GM21786 (cell line): ENCODE measurements at regions not wholly inside any gene's neighbourhood (a gene's known extent, or its start where the extent isn't known, plus 50 kb on each side); places are given as distances from the start of the nearest gene placed in this dataset.

Experiments
- ATAC-seq: cut with Tn5 transposase; IDR thresholded peaks from one replicate; pipeline ENCODE4 v1.9.1; 2021; ENCODE audit not compliant: unreplicated experiment

DNA sequence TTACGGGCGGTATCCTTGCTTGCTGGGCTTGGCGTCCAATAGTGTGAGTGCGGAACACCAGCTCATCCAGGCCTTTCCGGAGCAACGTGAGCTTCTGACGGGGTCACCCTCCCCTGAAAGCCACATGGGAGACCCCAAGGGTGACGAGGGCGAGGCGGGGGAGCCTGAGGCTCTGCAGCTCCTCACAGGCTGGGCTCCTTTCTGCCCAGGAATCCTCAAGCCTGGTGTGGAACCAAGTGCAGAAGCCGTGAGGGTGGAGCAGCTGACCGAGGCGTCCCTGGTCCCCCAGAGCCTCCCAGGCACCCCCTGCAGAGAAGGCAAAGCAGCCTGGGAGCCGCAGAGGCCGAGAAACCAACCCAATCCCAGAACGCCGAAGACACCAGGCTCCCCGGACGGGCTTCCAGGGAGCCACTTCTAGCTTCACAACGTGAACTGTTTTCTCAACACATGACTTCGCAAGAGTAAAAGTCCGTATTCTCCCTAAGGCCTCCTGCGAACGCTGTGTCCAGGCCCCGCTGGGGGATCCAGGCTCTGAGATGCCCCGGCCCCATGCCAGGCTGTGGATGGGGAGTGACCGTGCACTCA lies 530.3 kb downstream of the BRD1 start:
- ATAC-seq: no peak

DNA sequence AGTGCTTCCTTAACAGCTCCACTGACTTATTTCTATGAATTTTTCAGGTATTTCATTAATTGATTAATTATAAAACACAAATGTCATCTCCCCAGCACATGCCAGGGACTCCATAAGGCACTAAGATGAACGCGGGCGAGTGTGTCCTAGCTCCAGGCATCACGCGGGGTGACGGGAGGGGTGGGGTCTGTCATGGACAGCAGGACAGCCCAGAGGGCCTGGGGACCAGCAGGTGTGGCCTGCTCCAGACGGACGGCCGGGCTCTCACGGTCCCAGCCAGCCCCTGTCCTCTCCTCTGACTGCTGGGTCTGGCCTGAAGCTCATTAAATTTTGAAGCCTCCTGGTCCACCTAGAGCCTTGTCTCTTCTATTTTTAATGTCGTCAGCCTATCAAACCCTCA lies 531.1 kb downstream of the BRD1 start:
- no peak for ATAC-seq

DNA sequence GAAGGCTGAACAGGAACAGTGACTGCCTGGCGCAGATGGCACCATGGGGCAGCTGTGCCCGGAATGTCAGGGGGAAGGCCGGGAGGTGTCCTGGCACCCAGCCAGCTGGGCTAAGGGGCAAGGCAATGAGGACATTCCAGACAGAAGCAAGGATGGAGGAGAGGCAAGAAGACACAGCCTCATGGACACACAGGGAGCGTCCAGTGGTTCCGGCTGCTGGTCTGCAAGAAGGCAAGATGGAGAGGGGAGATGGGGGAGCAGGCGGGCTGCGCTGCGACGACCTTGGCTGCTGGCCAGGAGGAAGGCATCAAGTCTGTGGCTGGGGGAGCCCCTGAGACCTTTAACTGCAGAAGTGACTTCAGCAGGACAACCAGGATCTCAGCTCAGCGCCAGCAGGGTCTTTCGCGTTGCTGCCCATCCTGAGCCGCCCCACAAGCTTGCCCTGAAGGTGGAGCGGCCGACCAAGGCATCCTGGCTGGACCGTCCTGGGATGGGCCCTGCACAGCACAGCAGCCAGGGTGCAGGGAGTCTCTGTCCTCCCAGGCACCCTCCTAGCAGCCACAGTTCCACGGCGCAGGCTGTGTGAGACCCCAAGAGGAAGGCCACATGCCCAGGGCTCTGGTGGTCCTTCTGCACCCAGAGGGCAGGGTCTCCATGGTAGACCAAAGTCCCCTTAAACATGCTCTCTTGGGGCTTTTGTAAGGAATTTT lies 531.7 kb downstream of the BRD1 start:
- no peak for ATAC-seq

DNA sequence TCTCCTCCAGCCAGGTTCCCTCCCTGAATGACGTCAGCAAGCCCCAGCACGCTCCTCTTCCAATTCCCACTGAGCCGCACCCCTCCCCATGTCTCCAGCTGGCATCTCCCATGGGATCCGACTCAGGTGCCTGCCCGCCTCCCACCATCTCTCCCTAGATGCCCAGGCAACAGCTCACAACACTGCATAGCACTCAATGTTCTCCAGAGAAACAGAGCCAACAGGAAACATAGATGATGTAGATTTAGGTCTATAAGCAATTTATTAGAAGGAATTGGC lies 532.3 kb downstream of the BRD1 start:
- ATAC-seq: no peak

DNA sequence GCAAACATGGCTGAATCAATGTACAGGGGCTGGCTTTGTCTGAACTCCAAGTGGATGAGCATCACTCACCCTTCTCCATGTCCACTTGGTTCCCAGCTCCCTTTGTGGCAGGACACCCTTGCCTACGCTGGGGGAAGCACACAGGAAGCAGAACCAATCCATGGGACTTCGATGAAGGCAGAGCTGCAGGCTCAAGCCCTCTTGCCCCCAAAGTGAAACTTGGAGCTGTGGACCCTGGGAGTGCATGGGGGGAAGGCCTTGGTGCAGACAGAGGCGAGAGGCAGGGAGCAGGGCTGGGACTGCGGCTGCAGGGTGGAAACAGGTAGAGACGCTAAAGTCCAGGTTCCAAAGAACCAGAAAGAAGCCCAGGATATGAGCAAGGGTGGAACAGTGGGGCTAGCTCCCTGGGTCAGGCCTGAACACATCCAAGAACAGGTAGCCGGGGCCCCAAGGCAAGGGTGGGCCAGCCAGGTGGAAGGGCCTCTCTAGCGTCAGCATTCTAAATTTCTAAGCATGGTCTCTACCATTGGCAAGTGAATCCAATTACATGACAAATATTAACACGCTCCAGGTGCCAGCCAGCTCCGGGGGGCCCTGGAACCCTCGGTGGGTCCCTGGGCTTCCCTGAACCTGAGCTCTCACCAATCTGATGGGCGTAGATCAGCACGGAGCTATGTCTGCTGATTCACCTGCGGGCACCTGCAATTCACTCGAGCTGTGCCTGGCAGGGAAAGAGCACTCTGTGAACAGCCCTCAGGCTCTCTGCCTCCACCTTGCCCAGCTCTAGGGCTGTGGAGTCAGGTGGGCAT lies 532.8 kb downstream of the BRD1 start:
- no peak for ATAC-seq

DNA sequence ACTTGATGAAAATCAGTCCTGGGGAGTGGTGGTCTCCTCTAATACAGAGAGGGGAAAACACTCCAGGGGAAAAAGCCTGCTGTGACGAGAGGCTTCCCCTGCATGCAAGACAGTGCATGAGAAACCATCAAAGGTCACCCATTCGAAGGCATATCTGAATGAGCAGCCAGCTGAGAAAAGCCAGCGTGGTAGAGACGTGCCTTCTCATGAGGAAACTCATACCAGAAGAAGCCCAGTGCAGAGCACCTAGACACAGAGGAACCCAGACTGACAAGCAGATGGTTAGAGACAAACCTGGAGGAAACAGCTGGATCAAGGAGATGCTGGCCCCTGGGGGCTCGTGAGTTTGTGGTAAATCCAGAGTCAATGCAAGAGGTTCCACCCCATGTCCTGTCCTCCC lies 534.8 kb downstream of the BRD1 start:
- no peak for ATAC-seq

DNA sequence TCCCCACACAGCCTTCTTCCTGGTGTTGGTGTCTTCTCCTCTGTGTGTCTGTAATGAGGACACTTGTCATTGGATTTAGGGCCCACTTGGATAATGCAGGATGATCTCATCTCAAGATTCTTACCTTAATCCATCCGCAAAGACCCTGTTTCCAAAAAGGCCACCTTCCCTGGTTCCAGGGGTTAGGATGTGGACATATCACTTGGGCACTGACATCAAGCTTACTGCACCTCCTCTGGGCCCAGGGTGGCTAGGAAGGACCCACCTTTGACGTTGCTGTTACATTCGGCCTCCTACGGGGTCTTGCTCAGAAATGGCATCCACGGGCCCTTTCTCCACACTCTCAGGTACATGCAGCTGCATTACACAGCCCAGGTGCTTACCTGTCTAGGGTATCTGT lies 535.9 kb downstream of the BRD1 start:
- ATAC-seq: no peak

DNA sequence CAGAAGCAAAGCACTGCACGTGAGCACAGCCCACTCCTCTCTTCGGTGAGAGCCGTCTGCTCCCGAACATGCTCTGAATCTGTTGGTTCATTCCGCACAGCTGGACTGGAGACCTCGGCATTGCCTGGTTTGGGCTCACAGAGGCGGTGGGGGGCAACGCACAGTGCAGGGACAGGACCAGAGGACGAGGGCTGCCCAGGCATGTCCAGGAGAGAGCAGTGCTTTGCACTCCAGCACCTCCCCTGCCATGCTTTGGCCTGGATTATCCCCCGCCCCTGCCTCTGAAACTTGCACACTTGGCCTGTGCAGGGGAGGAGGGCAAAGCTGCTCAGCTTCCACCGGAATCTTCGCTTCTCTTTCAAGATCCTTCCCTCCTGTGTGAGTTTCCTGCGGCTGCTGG lies 536.5 kb downstream of the BRD1 start:
- no peak for ATAC-seq

DNA sequence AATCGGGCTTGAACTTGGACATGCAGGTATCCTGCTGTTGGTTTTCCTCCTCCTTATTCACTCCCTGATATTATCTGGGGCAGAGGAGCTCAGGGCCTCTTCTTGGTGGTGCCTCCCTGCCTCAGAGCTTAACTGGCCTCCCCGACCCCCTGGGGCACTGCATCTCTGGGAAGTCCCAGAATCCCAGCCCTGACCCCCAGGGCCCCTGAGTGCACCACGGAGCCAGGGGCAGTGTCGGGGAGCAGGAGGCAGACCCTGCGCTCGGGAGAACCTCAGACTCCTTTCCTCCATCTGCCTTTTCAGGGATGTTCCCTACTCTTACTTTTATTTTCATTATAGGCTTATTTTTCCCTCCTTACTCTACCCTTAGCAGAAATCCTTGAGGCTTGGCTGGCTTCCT lies 537.0 kb downstream of the BRD1 start:
- no peak for ATAC-seq

DNA sequence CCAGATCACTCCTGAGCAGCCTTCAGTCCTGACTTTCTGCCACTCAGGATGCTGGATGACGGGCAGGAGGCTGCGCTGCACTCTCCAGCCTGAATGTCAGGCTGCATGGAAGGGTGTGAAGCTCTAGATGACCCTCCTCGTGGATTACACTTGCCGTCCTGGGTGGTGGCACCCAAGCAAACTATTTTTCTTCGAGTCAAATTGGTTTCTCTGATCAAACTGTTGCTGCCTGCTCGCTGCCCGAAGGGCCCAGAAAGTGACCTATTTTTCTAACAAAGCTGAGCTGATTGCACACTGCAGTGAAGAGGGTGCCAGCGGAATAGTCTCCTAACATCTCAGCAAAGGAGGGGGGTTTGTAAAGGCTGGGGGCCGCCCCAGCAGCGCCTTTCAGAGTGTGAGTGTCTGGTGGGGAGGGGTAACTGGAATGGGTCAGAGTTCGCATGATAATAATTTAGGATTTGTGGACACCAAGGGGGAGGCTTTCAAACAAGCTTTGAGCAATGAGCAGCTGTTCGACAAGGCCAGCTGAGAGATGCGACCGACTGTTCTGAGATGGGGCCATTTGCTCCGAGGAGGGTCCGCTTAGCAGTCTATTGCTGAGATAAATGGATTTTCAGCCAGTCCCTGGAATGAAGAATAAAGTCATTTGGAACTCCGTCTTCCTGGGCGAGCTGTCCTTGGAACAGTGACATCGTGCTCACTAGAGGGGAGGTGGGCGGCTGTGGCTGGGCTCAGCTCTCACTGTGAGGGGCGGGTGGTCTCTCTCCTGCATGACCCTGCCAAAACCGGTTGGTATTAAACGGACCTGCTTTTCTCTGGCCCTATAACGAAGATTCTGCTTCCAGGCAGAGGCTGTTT lies 537.6 kb downstream of the BRD1 start:
- ATAC-seq: no peak

DNA sequence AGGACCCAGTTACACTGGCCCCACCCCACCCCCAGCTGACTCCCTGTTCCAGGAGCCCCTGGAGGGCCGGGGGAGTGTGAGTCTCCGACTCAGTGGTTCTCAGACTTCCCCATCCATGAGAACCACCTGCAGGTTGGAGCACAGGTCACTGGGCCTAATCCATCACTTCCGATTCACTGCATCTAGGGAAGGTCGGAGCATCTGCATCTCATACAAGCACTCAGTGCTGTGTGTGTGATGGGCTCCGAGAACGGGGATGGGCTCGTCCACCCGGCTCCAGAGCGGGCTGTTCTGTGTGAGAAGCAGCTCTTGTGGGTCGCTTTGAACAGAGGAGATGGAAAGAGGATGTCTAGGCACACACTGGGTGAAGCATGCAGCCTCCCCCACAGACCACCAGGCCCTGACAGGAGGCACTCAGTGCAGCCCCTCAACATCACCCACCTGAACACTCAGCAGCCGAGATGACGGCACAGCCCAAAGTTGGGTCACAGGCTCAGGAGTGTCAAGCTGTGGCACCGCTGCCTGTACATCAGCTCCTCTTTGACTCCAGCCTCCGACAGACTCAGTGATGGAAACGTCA lies 541.4 kb downstream of the BRD1 start:
- ATAC-seq: no peak

DNA sequence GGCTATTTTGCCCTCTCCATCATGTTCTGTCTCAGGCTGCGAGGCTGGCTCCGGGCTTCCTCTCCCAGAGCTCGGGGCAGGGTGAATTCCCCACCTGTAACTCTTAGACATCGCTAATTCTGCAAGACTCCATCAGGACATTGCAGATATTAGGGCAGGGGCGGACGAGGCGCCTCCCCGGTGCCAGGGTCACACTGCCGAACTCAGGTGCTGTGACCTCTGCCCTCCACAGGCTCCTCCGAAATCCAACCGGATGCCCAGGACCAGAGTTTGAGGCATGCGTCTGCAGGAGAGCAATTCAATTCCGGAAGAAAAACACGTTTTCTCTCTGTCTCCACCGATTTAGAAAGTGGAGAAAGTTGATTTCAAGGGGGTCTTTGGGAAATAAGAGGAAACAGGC lies 542.7 kb downstream of the BRD1 start:
- no peak for ATAC-seq

DNA sequence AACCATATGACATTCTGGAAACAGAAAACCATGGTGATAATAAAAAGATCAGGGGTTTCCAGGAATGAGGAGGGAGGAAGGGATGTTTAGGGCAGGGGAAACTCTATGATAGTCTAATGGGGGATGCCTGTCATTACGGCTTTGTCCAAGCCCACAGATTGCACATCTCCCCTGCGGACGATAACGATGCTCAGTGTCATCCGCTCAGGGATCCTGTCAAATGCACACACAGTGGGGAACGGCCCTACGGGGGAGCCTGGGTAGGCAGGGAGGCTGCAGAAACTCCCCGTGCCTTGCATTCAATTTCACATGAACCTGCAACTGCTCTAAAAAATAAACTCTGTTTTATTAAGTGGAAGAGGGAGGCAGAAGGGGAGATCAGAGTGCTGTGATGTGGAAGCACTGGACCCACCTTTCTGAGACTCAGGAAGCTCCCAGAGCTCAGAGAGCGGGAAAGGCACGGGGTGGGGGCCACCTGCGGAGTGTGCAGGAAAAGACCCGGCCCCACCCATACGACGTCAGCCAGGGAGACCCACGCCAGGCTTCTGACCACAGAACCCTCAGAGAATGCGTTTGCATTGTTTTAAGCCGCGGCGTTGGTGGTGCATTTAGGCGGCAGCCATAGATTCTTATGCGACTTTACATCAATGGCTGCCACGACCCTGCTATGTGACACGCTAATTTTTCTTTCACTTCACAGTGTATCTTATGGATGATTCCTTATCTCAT lies 543.5 kb downstream of the BRD1 start:
- ATAC-seq: no peak

DNA sequence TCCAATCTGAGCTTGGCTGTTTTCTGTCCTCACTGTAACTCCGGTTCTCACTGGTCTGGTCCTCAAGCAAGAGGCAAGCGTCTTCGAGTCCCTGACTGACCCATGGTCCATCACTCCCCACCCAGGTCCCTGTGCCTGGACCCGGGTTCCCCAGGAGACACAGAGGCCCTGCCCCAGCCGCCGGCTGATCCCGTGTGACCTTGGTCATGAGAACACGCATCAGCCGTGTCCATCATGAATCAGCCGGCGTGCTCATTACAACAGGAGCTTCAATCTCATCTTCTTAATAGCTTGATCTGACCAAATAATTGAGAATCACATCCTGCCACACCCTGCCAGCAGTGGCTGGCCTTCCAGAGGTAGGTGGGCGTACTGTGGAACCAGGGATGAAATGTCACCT lies 545.1 kb downstream of the BRD1 start:
- ATAC-seq: no peak

DNA sequence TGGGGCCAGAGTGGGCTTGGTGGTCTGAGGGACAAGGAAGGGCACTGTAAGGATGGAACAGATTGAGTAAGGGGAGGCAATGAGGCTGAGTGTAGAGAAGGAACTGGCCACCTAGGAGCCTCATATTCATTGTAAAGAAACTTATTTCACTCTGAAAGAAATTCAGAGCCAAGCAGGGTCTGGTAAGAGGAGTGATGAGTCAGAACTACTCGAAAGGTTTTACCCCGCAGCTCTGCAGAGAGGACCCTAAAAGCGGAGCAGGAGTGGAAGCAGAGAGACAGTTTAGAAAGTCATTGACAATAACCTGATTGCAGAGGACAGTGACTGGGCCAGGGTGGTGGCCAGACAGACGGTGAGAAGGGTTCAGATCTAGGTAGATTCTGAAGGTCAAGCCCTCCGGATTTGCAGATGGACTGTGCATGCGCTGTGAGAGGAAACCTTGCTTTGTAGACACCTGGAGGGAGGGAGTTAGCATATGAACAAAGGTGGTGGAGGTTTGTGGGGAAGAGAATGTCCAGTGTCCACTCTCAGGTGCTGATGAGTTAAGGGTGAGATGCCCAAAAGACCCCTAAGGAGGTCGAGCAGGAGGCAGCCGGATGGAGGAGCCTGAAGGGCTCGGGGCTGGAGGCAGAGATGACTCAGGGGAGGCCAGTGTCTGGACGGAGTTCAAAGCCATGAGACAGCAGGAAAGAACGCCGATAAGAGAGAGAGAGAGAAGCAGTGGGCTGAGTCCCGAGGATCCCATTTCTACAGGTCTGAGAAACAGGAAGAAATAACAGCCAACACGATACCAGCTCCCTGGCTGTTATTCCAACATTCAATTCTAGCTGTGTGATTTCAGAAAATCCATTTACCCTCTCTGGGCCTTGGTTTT lies 546.0 kb downstream of the BRD1 start:
- ATAC-seq: no peak

DNA sequence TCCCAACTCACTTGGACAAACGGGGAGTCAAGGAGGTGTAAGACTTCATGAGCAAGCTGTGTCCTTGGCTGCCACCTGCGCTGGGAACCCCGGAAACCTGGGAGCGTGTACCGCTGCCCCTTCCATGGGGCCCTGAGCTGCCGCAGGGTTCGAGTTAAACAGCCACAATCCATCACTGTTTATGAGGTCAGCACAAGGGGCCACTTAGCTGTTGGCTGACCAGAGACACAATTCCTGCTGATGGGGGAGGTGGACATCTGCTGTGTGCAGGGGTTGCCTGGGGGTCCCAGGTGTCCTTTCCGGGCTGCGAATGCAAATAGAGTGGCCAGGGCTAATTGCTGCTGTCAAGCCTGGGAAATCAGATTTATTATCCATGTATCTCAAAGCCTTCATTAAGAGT lies 549.3 kb downstream of the BRD1 start:
- no peak for ATAC-seq

DNA sequence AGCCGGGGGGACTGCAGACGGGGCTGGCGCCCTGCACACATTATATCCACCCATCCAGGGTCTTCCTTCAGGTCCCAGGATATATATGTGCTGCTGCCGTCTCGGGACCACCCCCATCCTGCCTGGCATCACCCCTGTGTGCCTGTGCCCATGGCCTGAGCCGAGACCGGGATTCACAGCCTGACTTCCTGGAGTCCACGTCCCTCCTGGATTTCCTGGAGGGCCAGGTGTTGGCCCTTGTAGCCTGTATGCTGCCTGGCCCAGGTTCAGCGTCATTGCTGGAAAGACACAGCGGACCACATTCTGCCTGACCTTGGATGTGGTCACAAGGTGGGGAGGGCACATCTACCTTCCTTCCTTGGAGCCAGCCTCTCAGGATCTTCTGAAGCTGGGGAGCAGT lies 551.1 kb downstream of the BRD1 start:
- ATAC-seq: no peak

DNA sequence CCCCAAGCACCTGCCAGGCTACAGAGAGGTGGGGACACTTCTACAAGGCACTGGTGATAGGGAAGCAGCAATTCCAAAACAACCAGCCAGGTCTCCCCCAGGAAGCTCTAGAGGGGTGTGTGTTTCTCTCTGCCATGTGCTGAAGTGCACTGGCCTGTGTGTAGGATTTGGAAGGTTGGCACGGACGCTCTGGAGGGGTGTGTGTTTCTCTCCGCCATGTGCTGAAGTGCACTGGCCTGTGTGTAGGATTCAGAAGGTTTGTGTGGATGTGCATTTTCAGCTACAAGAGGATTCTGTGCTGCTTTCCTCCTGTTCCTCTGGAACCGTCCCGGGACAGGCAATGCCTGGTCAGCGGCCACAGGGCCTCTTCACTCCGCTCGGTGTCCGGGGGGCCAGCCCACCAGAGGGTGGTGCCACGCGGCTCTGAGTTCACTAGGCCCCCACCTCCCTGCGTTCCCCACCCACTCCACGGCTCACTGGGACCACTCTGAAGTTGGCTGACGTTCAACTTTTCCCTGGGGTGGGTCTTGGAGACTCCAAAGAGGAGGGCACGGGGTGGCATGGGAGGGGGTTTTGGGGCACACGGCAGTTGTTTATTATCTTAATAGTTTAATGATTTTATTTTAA lies 552.8 kb downstream of the BRD1 start:
- no peak for ATAC-seq

DNA sequence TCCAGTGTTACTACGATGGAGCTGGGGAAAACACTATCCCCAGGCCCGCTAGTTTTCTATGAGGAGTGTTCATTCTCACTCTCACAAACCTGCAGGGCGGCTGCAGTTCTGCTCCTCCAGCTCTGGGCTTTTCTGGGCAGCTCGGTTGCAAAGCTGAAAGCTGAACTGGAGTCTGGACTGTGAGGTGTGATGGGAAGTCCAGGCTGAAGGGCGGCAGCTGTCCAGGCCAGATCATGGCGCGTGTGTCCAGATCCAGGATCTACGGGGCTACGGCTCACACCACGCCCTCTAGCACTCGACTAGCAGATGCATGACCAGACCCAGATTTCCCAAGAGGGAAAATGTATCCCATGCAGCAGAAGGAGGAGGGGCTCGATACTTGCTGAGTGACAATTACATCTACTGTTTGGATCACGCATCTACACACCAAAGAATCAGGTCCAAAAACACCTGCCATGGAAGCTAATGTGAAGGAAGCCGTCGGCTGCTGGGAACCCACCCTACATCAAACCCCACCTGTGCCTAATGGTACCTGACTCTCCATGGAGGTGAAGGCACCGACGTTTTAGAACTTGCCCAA lies 555.0 kb downstream of the BRD1 start:
- no peak for ATAC-seq
